HCT116 (cell line): ENCODE measurements at regions not wholly inside any gene's neighbourhood (a gene's known extent, or its start where the extent isn't known, plus 50 kb on each side); places are given as distances from the start of the nearest gene placed in this dataset.

Experiments
- ATAC-seq: fragments of 200-7000 bp; cut with Tn5 transposase; 2 replicates; pipeline ENCODE4 v1.9.1; 2020; ENCODE audit warnings: mild to moderate bottlenecking, moderate library complexity
- BruUV-seq: library from RNA; stranded (reverse); fragments of 400-500 nt; replicated peaks from 2 replicates; lab custom pipeline; 2021; lab: Mats Ljungman, UMichigan
- CTCF ChIA-PET: fragments of 300-600 bp; sonication (Branson Sonifier 250); formaldehyde crosslinking; loops from one replicate; lab custom pipeline; 2021; ENCODE audit warnings: antibody characterized with exemption; lab: Charles Lee
- POLR2A ChIA-PET: fragments of 300-600, 350-600 bp; sonication (Branson Sonifier 250); formaldehyde crosslinking; loops from one replicate; lab custom pipeline; 2021; ENCODE audit warnings: antibody characterized with exemption; lab: Charles Lee
- RAD21 ChIA-PET, 2 experiments: fragments of 300-600 bp; sonication (Branson Sonifier 250); formaldehyde crosslinking; loops; one replicate each; lab custom pipeline; 2023; ENCODE audit warnings: low total read pairs in 2 of 2; ENCODE audit not compliant: uncharacterized antibody in 2 of 2, unreplicated experiment in 2 of 2, low non-redundant PET in 1 of 2; lab: Charles Lee
- DNase-seq: peaks from one replicate; pipeline ENCODE4 v3.0.0-alpha.2; 2010; ENCODE audit warnings: low read depth, low spot score
- H2AFZ ChIP-seq: fragments of 200-600 bp; shearing (Covaris generic), sonication (generic); 2 replicates; pipeline ENCODE4 v1.6.1; 2017; ENCODE audit warnings: low read depth, mixed run types, mixed read lengths, antibody characterized with exemption, low read length; ENCODE audit not compliant: poor library complexity, severe bottlenecking
- H3K27ac ChIP-seq: 2 replicates; pipeline ENCODE4 v1.5.1; 2012; ENCODE audit warnings: low read depth, low read length
- H3K27me3 ChIP-seq: fragments of 200-600 bp; sonication (generic); 2 replicates; pipeline ENCODE4 v1.6.1; 2016; ENCODE audit warnings: mixed run types, low read length, mixed read lengths; ENCODE audit not compliant: insufficient read depth
- H3K36me3 ChIP-seq, 2 experiments: fragments of 200-500 bp in 1 of 2; fragments of 200-600 bp in 1 of 2; sonication (Bioruptor generic) in 1 of 2; sonication (generic) in 1 of 2; 2 replicates each; pipeline versions ENCODE4 v1.5.1 to v1.6.1; 2014 to 2016; ENCODE audit warnings: low read length in 2 of 2, inconsistent platforms in 1 of 2, mixed read lengths in 1 of 2, mixed run types in 1 of 2; ENCODE audit not compliant: insufficient read depth in 2 of 2, control insufficient read depth in 1 of 2
- H3K4me1 ChIP-seq, 2 experiments: fragments of 200-600 bp in 1 of 2; sonication (generic) in 1 of 2; 2 replicates each; pipeline versions ENCODE4 v1.5.1 to v1.6.1; 2012 to 2017; ENCODE audit warnings: low read length in 2 of 2, inconsistent platforms in 1 of 2, mild to moderate bottlenecking in 1 of 2, mixed read lengths in 1 of 2, mixed run types in 1 of 2, moderate library complexity in 1 of 2; ENCODE audit not compliant: insufficient read depth in 2 of 2, control insufficient read depth in 1 of 2
- H3K4me2 ChIP-seq: fragments of 200-600 bp; sonication (generic); 2 replicates; pipeline ENCODE4 v1.6.1; 2017; ENCODE audit warnings: mixed run types, low read length, mixed read lengths
- H3K4me3 ChIP-seq, 2 experiments: fragments of 200-600 bp in 1 of 2; sonication (generic) in 1 of 2; replicated peaks in 1 of 2; 2 replicates each; pipeline ENCODE4 v1.5.1; 2011 to 2016; ENCODE audit warnings: low read length in 2 of 2, control low read depth in 1 of 2, low read depth in 1 of 2, mild to moderate bottlenecking in 1 of 2, mixed read lengths in 1 of 2, mixed run types in 1 of 2
- H3K79me2 ChIP-seq: fragments of 200-600 bp; sonication (generic); 2 replicates; pipeline ENCODE4 v1.6.1; 2017; ENCODE audit warnings: mild to moderate bottlenecking, mixed run types, low read length, moderate library complexity, mixed read lengths; ENCODE audit not compliant: insufficient read depth
- H3K9ac ChIP-seq: fragments of 200-600 bp; sonication (generic); 2 replicates; pipeline ENCODE4 v1.6.1; 2016; ENCODE audit warnings: low read length, mixed read lengths
- H3K9me2 ChIP-seq: fragments of 200-600 bp; sonication (generic), shearing (Covaris generic); 2 replicates; pipeline ENCODE4 v1.6.1; 2017; ENCODE audit warnings: mixed run types, mild to moderate bottlenecking, moderate library complexity; ENCODE audit not compliant: insufficient read depth
- H3K9me3 ChIP-seq, 2 experiments: fragments of 200-500 bp in 1 of 2; fragments of 200-600 bp in 1 of 2; sonication (Bioruptor generic) in 1 of 2; sonication (generic) in 1 of 2; 2 replicates each; pipeline ENCODE4 v1.6.1; 2014 to 2017; ENCODE audit warnings: low read length in 2 of 2, mixed read lengths in 2 of 2, inconsistent platforms in 1 of 2, low read depth in 1 of 2, mild to moderate bottlenecking in 1 of 2, mixed run types in 1 of 2, moderate library complexity in 1 of 2; ENCODE audit not compliant: control insufficient read depth in 1 of 2, insufficient read depth in 1 of 2
- H4K20me1 ChIP-seq: fragments of 200-600 bp; sonication (generic), shearing (Covaris generic); 2 replicates; pipeline ENCODE4 v1.6.1; 2017; ENCODE audit warnings: mixed run types, mild to moderate bottlenecking, moderate library complexity; ENCODE audit not compliant: insufficient read depth
- CBX3 ChIP-seq: IDR thresholded peaks from 2 replicates; pipeline ENCODE4 v1.6.1; 2012; ENCODE audit warnings: low read depth
- CTCF ChIP-seq, 3 experiments: fragments of 200-600 bp in 1 of 3; sonication (generic) in 1 of 3; IDR thresholded peaks in 2 of 3; conservative IDR thresholded peaks in 1 of 3; 2 replicates each; pipeline ENCODE4 v1.5.1; 2012 to 2017; ENCODE audit warnings: low read depth in 2 of 3, low read length in 2 of 3, antibody characterized with exemption in 1 of 3, borderline replicate concordance in 1 of 3, control low read depth in 1 of 3, mild to moderate bottlenecking in 1 of 3, mixed read lengths in 1 of 3, mixed run types in 1 of 3, moderate library complexity in 1 of 3; ENCODE audit not compliant: insufficient read depth in 1 of 3
- EZH2 ChIP-seq: fragments of 200-600 bp; sonication (generic); IDR thresholded peaks from 2 replicates; pipeline ENCODE4 v1.6.1; 2017; ENCODE audit warnings: antibody characterized with exemption, mixed run types
- POLR2A ChIP-seq: IDR thresholded peaks from 2 replicates; pipeline ENCODE4 v1.7.0; 2011; ENCODE audit warnings: borderline replicate concordance; ENCODE audit not compliant: insufficient read depth, insufficient read length; ENCODE audit errors: extremely low read depth
- RAD21 ChIP-seq: IDR thresholded peaks from 2 replicates; pipeline ENCODE4 v1.6.1; 2012; ENCODE audit warnings: low read depth, mild to moderate bottlenecking
- ZBTB33 ChIP-seq: IDR thresholded peaks from 2 replicates; pipeline ENCODE4 v1.6.1; 2011; ENCODE audit warnings: mild to moderate bottlenecking, low read length, moderate library complexity; ENCODE audit not compliant: insufficient replicate concordance; ENCODE audit errors: extremely low read depth
- intact Hi-C: fragments of 100-400 bp; cut with micrococcal nuclease; formaldehyde crosslinking; loops from 2 replicates; pipeline ENCODE4 v1.10.0; 2022

- TF ChIP-seq POLR2A = no peak
- TF ChIP-seq CBX3 = no peak
- intact Hi-C loops = no loop called here
- Histone ChIP-seq H3K9me2 (no peaks in the 10 kb centered on the region), H3K79me2 (no peaks in the 10 kb centered on the region), H3K27me3 (no peaks in the 10 kb centered on the region), H3K4me1 (no peaks in the 10 kb centered on the region), H2AFZ (no peak overlapping the region), H3K36me3 (no peaks in the 10 kb centered on the region), H3K4me2 (no peak overlapping the region), H3K27ac (no peak overlapping the region), H3K4me3 (no peak overlapping the region), H4K20me1 (no peaks in the 10 kb centered on the region), H3K9me3 (no peaks in the 10 kb centered on the region), H3K9ac (no peak overlapping the region)
- ATAC-seq (no peak), DNase-seq (no peak)
- ChIA-PET POLR2A (no interaction called here), CTCF (no interaction called here), RAD21 (no interaction called here)
- no TSS peak for BruUV-seq
These were observed 1095.5 kb downstream of the PLA2G4A start for GRCh38 chr1:187924252-187924651.

GRCh38 chr1:187928288-187928687 lies 1099.5 kb downstream of the PLA2G4A start:
- RAD21 ChIA-PET = no interaction called here
- H3K36me3 ChIP-seq = no peaks in the 10 kb centered on the region
- H3K9me2 ChIP-seq = no peaks in the 10 kb centered on the region
- BruUV-seq = no TSS peak
- intact Hi-C loops = no loop called here
- POLR2A ChIA-PET = no interaction called here
- no peaks in the 10 kb centered on the region for H4K20me1 ChIP-seq
- TF ChIP-seq ZBTB33 = no peak
- TF ChIP-seq CTCF (IDR thresholded peaks at IDR 0.05 in 2 of 3, conservative IDR thresholded peaks at IDR 0.05 in 1 of 3; ENCODE audit: borderline replicate concordance in 1 of 3, insufficient read depth in 1 of 3, low read depth in 2 of 3, low read length in 2 of 3) = peak; percentile 19 to 42 (median 20); a peak in 3 of 6 replicates
- TF ChIP-seq RAD21 = peak; percentile 67
- TF ChIP-seq EZH2 = no peak
- TF ChIP-seq, all 23 proteins: peak for 2
- peak; percentile 52; the same call in 1 of the 2 replicates for ATAC-seq
- Histone ChIP-seq H2AFZ (no peak overlapping the region), H3K27me3 (no peaks in the 10 kb centered on the region), H3K9me3 (no peaks in the 10 kb centered on the region), H3K79me2 (no peaks in the 10 kb centered on the region), H3K4me2 (no peak overlapping the region), H3K4me3 (no peak overlapping the region), H3K9ac (no peak overlapping the region), H3K27ac (no peak overlapping the region), H3K4me1 (no peaks in the 10 kb centered on the region)
- CTCF ChIA-PET = no interaction called here
- DNase-seq = peak; percentile 7
